ENCODE measurements at regions not wholly inside any gene's neighbourhood (a gene's known extent, or its start where the extent isn't known, plus 50 kb on each side); places are given as distances from the start of the nearest gene placed in this dataset.

DNA sequence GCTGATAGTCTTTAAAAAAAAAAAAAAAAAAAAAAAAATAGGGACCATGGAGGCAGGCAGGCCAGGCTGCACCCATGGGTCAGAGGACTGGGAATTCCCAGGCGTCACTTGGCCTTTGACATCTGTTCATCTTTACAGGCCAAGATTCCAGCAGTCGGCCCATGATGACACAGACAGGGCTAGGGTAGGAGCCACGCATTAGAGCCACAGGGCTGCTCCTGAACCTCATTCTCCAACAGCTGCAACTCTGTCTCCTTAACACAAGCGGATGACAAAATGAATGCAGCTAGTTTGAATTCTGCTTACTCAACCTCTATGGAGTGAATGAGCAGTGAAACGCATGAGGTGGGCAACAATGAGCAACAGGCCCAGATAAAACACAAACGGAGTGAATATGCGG, 126.4 kb downstream of the LY86 start:
- no peaks in the 10 kb centered on the region for H3K9me3 Mint-ChIP-seq

GRCh38 chr6:6715465-6715864, 126.9 kb downstream of the LY86 start:
- no peak overlapping the region for H3K4me3 Mint-ChIP-seq
- H3K36me3 Mint-ChIP-seq (ENCODE audit: low read depth), result no peaks in the 10 kb centered on the region
- H3K27me3 Mint-ChIP-seq (ENCODE audit: low read depth), result no peaks in the 10 kb centered on the region
- TF ChIP-seq CTCF (conservative IDR thresholded peaks at IDR 0.05), result no peak
- H3K27ac Mint-ChIP-seq (ENCODE audit: unreplicated experiment), result no peak overlapping the region
- no peak for DNase-seq (ENCODE audit: low read depth, low spot score)
- no peaks in the 10 kb centered on the region for H3K9me3 Mint-ChIP-seq
- H3K4me1 Mint-ChIP-seq, result peaks cover 12% of the 10 kb centered on the region

More for the DNA sequence above, 126.4 kb downstream of the LY86 start:
- Mint-ChIP-seq H3K27me3 (ENCODE audit: low read depth) (no peaks in the 10 kb centered on the region), H3K4me1 (peaks cover 12% of the 10 kb centered on the region), H3K27ac (ENCODE audit: unreplicated experiment) (no peak overlapping the region), H3K4me3 (no peak overlapping the region), H3K36me3 (ENCODE audit: low read depth) (no peaks in the 10 kb centered on the region)
- no peak for TF ChIP-seq CTCF (conservative IDR thresholded peaks at IDR 0.05)
- no peak for DNase-seq (ENCODE audit: low read depth, low spot score)

- Mint-ChIP-seq H3K4me3 (no peak overlapping the region), H3K36me3 (ENCODE audit: low read depth) (no peaks in the 10 kb centered on the region), H3K27ac (ENCODE audit: unreplicated experiment) (no peak overlapping the region), H3K4me1 (peaks cover 12% of the 10 kb centered on the region), H3K9me3 (no peaks in the 10 kb centered on the region), H3K27me3 (ENCODE audit: low read depth) (peaks cover 2% of the 10 kb centered on the region)
- DNase-seq (ENCODE audit: low read depth, low spot score), result no peak
- no peak for TF ChIP-seq CTCF (conservative IDR thresholded peaks at IDR 0.05)
Observed at GRCh38 chr6:6716998-6717763, 128.7 kb downstream of the LY86 start.

DNA sequence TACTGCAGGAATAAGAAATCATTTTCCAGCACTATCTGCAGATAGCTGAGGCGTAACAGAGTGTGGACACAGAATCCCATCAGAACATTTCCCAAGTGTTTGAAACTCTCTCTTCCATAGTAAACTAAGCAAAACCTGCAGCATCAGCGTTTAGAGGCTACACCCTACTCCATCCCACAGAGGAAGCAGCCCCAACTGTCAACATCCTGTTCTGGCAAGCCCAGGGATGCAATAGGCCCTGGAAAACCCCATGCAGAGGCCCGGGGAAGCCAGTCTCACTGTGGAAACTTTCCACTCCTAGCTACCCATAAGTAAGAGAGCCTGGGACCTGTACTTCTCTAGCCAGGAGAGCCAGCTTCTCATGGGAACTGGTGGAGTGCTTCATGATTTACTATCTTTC, 129.4 kb downstream of the LY86 start:
- no peak for DNase-seq (ENCODE audit: low read depth, low spot score)
- H3K9me3 Mint-ChIP-seq, result no peaks in the 10 kb centered on the region
- TF ChIP-seq CTCF (conservative IDR thresholded peaks at IDR 0.05), result no peak
- H3K36me3 Mint-ChIP-seq (ENCODE audit: low read depth), result no peaks in the 10 kb centered on the region
- peaks cover 2% of the 10 kb centered on the region for H3K27me3 Mint-ChIP-seq (ENCODE audit: low read depth)
- H3K4me3 Mint-ChIP-seq, result no peak overlapping the region
- no peak overlapping the region for H3K27ac Mint-ChIP-seq (ENCODE audit: unreplicated experiment)
- H3K4me1 Mint-ChIP-seq, result peaks cover 6% of the 10 kb centered on the region

GRCh38 chr6:6721606-6722005, 133.1 kb downstream of the LY86 start:
- no peak overlapping the region for H3K4me3 Mint-ChIP-seq
- no peaks in the 10 kb centered on the region for H3K9me3 Mint-ChIP-seq
- no peak overlapping the region for H3K27ac Mint-ChIP-seq (ENCODE audit: unreplicated experiment)
- peaks cover 2% of the 10 kb centered on the region for H3K27me3 Mint-ChIP-seq (ENCODE audit: low read depth)
- H3K4me1 Mint-ChIP-seq, result peaks cover 21% of the 10 kb centered on the region
- no peaks in the 10 kb centered on the region for H3K36me3 Mint-ChIP-seq (ENCODE audit: low read depth)
- no peak for DNase-seq (ENCODE audit: low read depth, low spot score)
- TF ChIP-seq CTCF (conservative IDR thresholded peaks at IDR 0.05), result no peak
